ENCODE measurements at regions not wholly inside any gene's neighbourhood (a gene's known extent, or its start where the extent isn't known, plus 50 kb on each side); places are given as distances from the start of the nearest gene placed in this dataset.

GRCh38 chr14:58776516-58776915 is 138.8 kb downstream of the DACT1 start:
- H3K27me3 ChIP-seq: no peaks in the 10 kb centered on the region
- H3K4me3 ChIP-seq: no peak overlapping the region
- H3K9me3 ChIP-seq: no peaks in the 10 kb centered on the region
- TF ChIP-seq EP300 (IDR thresholded peaks at IDR 0.05) (no peak), POLR2A (IDR thresholded peaks at IDR 0.05) (no peak), POLR2AphosphoS5 (IDR thresholded peaks at IDR 0.05) (no peak), CTCF (IDR thresholded peaks at IDR 0.05) (no peak)
- intact Hi-C loops (cut with DNase I): no loop called here
- DNase-seq: no peak
- 94 to 96% methylated on average over 4 of the region's 4 CpGs for WGBS, 2 donors
- no peaks in the 10 kb centered on the region for H3K36me3 ChIP-seq
- no peaks in the 10 kb centered on the region for H3K4me1 ChIP-seq
- H3K27ac ChIP-seq: no peak overlapping the region

GRCh38 chr14:58777541-58777979 is 139.8 kb downstream of the DACT1 start:
- H3K36me3 ChIP-seq: no peaks in the 10 kb centered on the region
- no peak for TF ChIP-seq POLR2AphosphoS5 (IDR thresholded peaks at IDR 0.05)
- TF ChIP-seq EP300 (IDR thresholded peaks at IDR 0.05): no peak
- TF ChIP-seq CTCF (IDR thresholded peaks at IDR 0.05): no peak
- TF ChIP-seq POLR2A (IDR thresholded peaks at IDR 0.05): no peak
- WGBS, 2 donors: 68 to 69% methylated on average over 7 of the region's 7 CpGs
- no peak overlapping the region for H3K27ac ChIP-seq
- H3K4me3 ChIP-seq: no peak overlapping the region
- intact Hi-C loops (cut with DNase I): no loop called here
- no peaks in the 10 kb centered on the region for H3K27me3 ChIP-seq
- no peaks in the 10 kb centered on the region for H3K4me1 ChIP-seq
- H3K9me3 ChIP-seq: no peaks in the 10 kb centered on the region
- no peak for DNase-seq

- intact Hi-C loops (cut with DNase I): no loop called here
- H3K36me3 ChIP-seq: no peaks in the 10 kb centered on the region
- H3K4me3 ChIP-seq: no peak overlapping the region
- no peaks in the 10 kb centered on the region for H3K4me1 ChIP-seq
- DNase-seq: no peak
- no peak overlapping the region for H3K27ac ChIP-seq
- WGBS, 2 donors: 91 to 94% methylated on average over 3 of the region's 3 CpGs
- no peaks in the 10 kb centered on the region for H3K27me3 ChIP-seq
- H3K9me3 ChIP-seq: no peaks in the 10 kb centered on the region
- no peak for TF ChIP-seq CTCF (IDR thresholded peaks at IDR 0.05)
Observed at GRCh38 chr14:58778202-58778601, 140.4 kb downstream of the DACT1 start.

DNA sequence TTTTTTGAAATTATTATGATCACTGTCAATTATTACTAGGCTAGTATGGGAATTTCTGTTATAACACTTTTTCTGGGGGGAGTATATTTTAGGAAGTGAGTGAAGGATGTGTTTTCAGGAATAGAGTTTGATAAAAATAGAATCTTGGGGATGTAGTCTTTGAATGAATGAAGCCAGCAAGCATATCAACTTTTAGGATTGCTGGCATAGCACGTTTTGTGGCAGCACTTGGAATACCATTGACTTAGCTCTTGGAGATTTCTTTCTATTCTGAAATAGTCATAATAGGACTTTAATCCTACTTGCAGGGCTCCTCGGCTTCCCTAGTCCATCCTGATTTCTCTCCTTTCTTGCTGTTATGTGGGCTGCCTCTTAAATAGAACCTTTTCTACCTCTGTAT is 141.6 kb downstream of the DACT1 start:
- TF ChIP-seq CTCF (IDR thresholded peaks at IDR 0.05): no peak
- no peak for TF ChIP-seq EP300 (IDR thresholded peaks at IDR 0.05)
- TF ChIP-seq POLR2AphosphoS5 (IDR thresholded peaks at IDR 0.05): no peak
- no peak for TF ChIP-seq POLR2A (IDR thresholded peaks at IDR 0.05)
- intact Hi-C loops (cut with DNase I): no loop called here
- no peaks in the 10 kb centered on the region for H3K27me3 ChIP-seq
- H3K36me3 ChIP-seq: no peaks in the 10 kb centered on the region
- no peak overlapping the region for H3K27ac ChIP-seq
- DNase-seq: no peak
- H3K4me3 ChIP-seq: no peak overlapping the region
- 86 to 93% methylated on average over 2 of the region's 2 CpGs for WGBS, 2 donors
- H3K4me1 ChIP-seq: no peaks in the 10 kb centered on the region
- no peaks in the 10 kb centered on the region for H3K9me3 ChIP-seq

DNA sequence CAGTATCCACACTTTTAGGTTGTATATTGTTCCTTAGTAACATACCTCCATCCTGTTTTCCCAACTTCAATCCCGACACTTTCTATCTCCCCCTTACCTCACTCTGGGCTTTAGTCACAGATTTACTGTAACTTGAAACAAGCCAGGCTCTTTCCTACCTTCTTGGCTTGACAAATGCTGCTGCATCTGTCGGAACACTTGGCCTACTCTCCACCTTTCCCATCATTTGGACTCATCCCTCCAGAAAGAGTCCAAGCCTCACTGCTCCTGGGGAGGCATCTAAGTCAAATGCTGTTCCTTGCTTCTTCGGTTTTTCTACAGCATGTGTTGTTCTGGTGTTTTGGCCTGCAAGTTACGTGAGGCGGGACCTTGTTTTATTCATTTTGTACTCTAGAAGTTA is 142.4 kb downstream of the DACT1 start:
- TF ChIP-seq POLR2A (IDR thresholded peaks at IDR 0.05) (no peak), POLR2AphosphoS5 (IDR thresholded peaks at IDR 0.05) (no peak), CTCF (IDR thresholded peaks at IDR 0.05) (no peak), EP300 (IDR thresholded peaks at IDR 0.05) (no peak)
- Histone ChIP-seq H3K36me3 (no peaks in the 10 kb centered on the region), H3K27ac (no peak overlapping the region), H3K27me3 (no peaks in the 10 kb centered on the region), H3K4me3 (no peak overlapping the region), H3K9me3 (no peaks in the 10 kb centered on the region), H3K4me1 (no peaks in the 10 kb centered on the region)
- 84 to 93% methylated on average over 5 of the region's 5 CpGs for whole genome bisulfite sequencing, 2 donors
- intact Hi-C loops (cut with DNase I): no loop called here
- DNase-seq: no peak
